Fibroblast of lung (primary cell): ENCODE measurements at regions not wholly inside any gene's neighbourhood (a gene's known extent, or its start where the extent isn't known, plus 50 kb on each side); places are given as distances from the start of the nearest gene placed in this dataset.

ENCODE experiments used
- DNase-seq, 2 donors: peaks; one replicate each; pipeline versions ENCODE4 v3.0.0 to v3.0.0-alpha.2; 2010; ENCODE audit warnings: low read depth in 2 of 2
- H2AFZ ChIP-seq: 2 replicates; pipeline ENCODE4 v1.5.1; 2012; ENCODE audit warnings: low read length, control low read depth, inconsistent platforms
- H3K27ac ChIP-seq: 2 replicates; pipeline ENCODE4 v1.5.1; 2011; ENCODE audit warnings: low read length, control low read depth; ENCODE audit not compliant: insufficient read depth
- H3K27me3 ChIP-seq: 2 replicates; pipeline ENCODE4 v1.5.1; 2011; ENCODE audit warnings: mild to moderate bottlenecking, low read length; ENCODE audit not compliant: control insufficient read depth, insufficient read depth
- H3K36me3 ChIP-seq: 2 replicates; pipeline ENCODE4 v1.5.1; 2011; ENCODE audit warnings: low read length; ENCODE audit not compliant: control insufficient read depth, insufficient read depth
- H3K4me1 ChIP-seq: 2 replicates; pipeline ENCODE4 v1.5.1; 2011; ENCODE audit warnings: low read length; ENCODE audit not compliant: control insufficient read depth, insufficient read depth; ENCODE audit errors: extremely low read depth
- H3K4me2 ChIP-seq: 2 replicates; pipeline ENCODE4 v1.5.1; 2011; ENCODE audit warnings: low read length, control low read depth; ENCODE audit not compliant: insufficient read depth; ENCODE audit errors: extremely low read depth
- H3K4me3 ChIP-seq, 4 experiments: fragments of 200-600 bp in 1 of 4; sonication (generic) in 1 of 4; replicated peaks in 1 of 4; 2 replicates each; pipeline ENCODE4 v1.5.1; 2011 to 2016; ENCODE audit warnings: low read length in 4 of 4, low read depth in 3 of 4, mild to moderate bottlenecking in 3 of 4, control low read depth in 2 of 4, inconsistent platforms in 1 of 4, mixed read lengths in 1 of 4; ENCODE audit not compliant: insufficient read depth in 1 of 4; ENCODE audit errors: control extremely low read depth in 1 of 4
- H3K79me2 ChIP-seq: 2 replicates; pipeline ENCODE4 v1.5.1; 2012; ENCODE audit warnings: mild to moderate bottlenecking, low read length, inconsistent platforms; ENCODE audit not compliant: control insufficient read depth, insufficient read depth
- H3K9ac ChIP-seq: 2 replicates; pipeline ENCODE4 v1.5.1; 2011; ENCODE audit warnings: mild to moderate bottlenecking, low read length, control low read depth; ENCODE audit not compliant: insufficient read depth
- H3K9me3 ChIP-seq: 2 replicates; pipeline ENCODE4 v1.5.1; 2012; ENCODE audit warnings: low read depth, low read length; ENCODE audit not compliant: control insufficient read depth, insufficient read depth
- H4K20me1 ChIP-seq: 2 replicates; pipeline ENCODE4 v1.5.1; 2011; ENCODE audit warnings: low read length; ENCODE audit not compliant: control insufficient read depth, insufficient read depth; ENCODE audit errors: extremely low read depth
- CTCF ChIP-seq, 2 donors: IDR thresholded peaks in 1 of 2; conservative IDR thresholded peaks in 1 of 2; 1 replicate in 1 of 2; 2 replicates in 1 of 2; pipeline ENCODE4 v1.5.1; 2011 to 2012; ENCODE audit warnings: low read length in 2 of 2, control low read depth in 1 of 2, inconsistent platforms in 1 of 2, low read depth in 1 of 2, mild to moderate bottlenecking in 1 of 2
- EZH2 ChIP-seq: IDR thresholded peaks from 2 replicates; pipeline ENCODE4 v1.5.1; 2012; ENCODE audit warnings: low read length, control low read depth, mild to moderate bottlenecking; ENCODE audit errors: missing control alignments

GRCh38 chr13:112154301-112155060 lies 87.5 kb downstream of the SOX1 start:
- H3K4me1 ChIP-seq: no peaks in the 10 kb centered on the region
- H3K4me2 ChIP-seq: no peak overlapping the region
- no peaks in the 10 kb centered on the region for H3K27me3 ChIP-seq
- no peak overlapping the region for H3K9ac ChIP-seq
- TF ChIP-seq CTCF (conservative IDR thresholded peaks at IDR 0.05 in 1 of 2, IDR thresholded peaks at IDR 0.05 in 1 of 2; ENCODE audit: low read depth in 1 of 2, low read length in 2 of 2) (no peak), EZH2 (no peak)
- H3K79me2 ChIP-seq: no peaks in the 10 kb centered on the region
- no peaks in the 10 kb centered on the region for H3K9me3 ChIP-seq
- no peak overlapping the region for H3K4me3 ChIP-seq
- no peak overlapping the region for H2AFZ ChIP-seq
- no peak overlapping the region for H3K27ac ChIP-seq
- no peaks in the 10 kb centered on the region for H4K20me1 ChIP-seq
- H3K36me3 ChIP-seq: no peaks in the 10 kb centered on the region
- DNase-seq: no peak

GRCh38 chr13:112158961-112159360 lies 92.0 kb downstream of the SOX1 start:
- Histone ChIP-seq H3K27ac (no peak overlapping the region), H3K27me3 (no peaks in the 10 kb centered on the region), H4K20me1 (no peaks in the 10 kb centered on the region), H3K9ac (no peak overlapping the region), H3K36me3 (no peaks in the 10 kb centered on the region), H3K9me3 (no peaks in the 10 kb centered on the region), H2AFZ (no peak overlapping the region), H3K4me3 (no peak overlapping the region), H3K79me2 (no peaks in the 10 kb centered on the region), H3K4me2 (no peak overlapping the region), H3K4me1 (no peaks in the 10 kb centered on the region)
- DNase-seq: no peak
- TF ChIP-seq CTCF (conservative IDR thresholded peaks at IDR 0.05 in 1 of 2, IDR thresholded peaks at IDR 0.05 in 1 of 2; ENCODE audit: low read depth in 1 of 2, low read length in 2 of 2) (no peak), EZH2 (no peak)

DNA sequence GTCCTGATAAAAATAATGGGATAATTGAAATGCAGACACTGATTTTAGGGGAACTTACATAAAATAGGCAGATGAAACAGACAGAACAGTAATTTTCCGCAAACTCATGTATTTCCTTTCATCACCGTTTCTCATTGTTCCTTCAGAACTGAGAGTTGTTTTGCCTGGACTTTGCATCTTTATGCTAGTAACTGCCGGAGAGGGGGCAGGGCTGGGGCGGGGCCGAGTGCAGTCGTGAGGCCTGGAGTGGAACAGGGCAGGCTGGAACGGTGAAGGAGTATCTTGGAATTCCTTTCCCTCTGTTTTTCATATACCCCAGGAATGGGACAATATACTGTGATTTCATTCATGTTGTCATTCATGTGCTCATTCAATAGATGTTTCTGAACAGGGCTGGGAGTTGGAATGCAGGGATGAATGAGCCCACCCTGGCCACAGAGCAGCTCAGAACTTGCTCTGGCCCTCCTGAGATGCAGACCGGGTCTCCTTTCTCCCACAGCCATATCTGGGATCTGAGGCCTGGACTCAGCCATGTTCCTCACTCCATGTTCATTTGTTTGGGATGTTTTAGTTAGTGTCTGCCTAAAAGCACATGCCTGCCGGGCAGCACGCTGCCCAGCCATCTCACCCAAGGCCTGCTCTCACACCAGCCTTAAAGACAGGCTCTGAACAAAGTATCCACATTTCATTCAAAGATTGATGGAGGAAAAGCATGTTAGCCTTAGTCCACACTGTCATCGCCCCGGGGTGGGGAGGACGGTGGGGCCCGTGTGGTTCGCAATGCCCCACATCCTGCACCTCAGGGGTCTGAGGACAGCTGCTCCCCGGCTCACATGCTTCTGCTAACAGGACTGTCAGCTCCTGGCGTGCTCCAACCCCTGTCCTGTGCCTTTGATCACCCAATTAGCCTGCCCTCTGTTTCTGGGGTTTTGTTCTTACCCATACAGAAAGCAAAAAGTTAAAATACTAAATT lies 92.9 kb downstream of the SOX1 start:
- TF ChIP-seq CTCF (conservative IDR thresholded peaks at IDR 0.05 in 1 of 2, IDR thresholded peaks at IDR 0.05 in 1 of 2; ENCODE audit: low read depth in 1 of 2, low read length in 2 of 2): no peak
- no peak for TF ChIP-seq EZH2
- no peaks in the 10 kb centered on the region for H3K27me3 ChIP-seq

More for the DNA sequence above, 92.9 kb downstream of the SOX1 start:
- Histone ChIP-seq H3K36me3 (no peaks in the 10 kb centered on the region), H4K20me1 (no peaks in the 10 kb centered on the region), H3K4me3 (no peak overlapping the region), H2AFZ (no peak overlapping the region), H3K79me2 (no peaks in the 10 kb centered on the region), H3K4me1 (no peaks in the 10 kb centered on the region), H3K4me2 (no peak overlapping the region), H3K9me3 (no peaks in the 10 kb centered on the region), H3K27ac (no peak overlapping the region), H3K9ac (no peak overlapping the region)
- DNase-seq: no peak
